ENCODE measurements at regions not wholly inside any gene's neighbourhood (a gene's known extent, or its start where the extent isn't known, plus 50 kb on each side); places are given as distances from the start of the nearest gene placed in this dataset.

DNA sequence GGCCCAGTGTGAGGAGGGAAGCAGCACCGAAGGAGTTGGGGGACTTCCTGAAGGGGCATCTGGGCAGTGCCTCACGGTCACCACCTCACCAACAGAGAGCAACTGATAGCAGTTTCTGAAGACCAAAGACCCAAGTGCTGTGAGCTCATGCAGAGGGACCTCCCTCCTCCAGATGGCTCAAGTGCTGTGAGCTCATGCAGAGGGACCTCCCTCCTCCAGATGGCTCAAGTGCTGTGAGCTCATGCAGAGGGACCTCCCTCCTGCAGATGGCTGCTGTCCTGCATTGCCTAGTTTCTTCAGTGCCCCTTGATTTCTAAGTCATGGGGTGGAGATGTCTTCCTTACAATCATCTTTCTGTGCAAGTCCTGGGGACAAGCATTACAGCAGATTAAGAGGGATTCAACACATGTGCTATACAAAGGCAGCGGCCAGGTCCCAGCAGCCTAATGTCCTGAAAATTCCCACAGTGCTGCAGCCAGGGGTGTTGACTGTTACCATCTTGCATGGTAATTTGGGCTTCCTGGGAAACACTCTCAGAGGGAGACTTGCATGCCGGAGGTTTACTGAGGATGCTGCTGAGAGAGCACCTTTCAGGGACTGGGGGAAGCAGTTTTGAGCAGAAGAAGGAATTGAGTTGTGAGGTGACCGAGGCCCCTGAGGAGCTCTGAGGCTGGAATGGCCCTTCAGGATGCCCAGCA, 409.3 kb downstream of the GALR1 start:
- DNase-seq (ENCODE audit: low read depth): no peak

GRCh38 chr18:77666613-77667012, 417.0 kb downstream of the GALR1 start:
- DNase-seq (ENCODE audit: low read depth): no peak

GRCh38 chr18:77668219-77668618, 418.6 kb downstream of the GALR1 start:
- DNase-seq (ENCODE audit: low read depth): no peak

DNA sequence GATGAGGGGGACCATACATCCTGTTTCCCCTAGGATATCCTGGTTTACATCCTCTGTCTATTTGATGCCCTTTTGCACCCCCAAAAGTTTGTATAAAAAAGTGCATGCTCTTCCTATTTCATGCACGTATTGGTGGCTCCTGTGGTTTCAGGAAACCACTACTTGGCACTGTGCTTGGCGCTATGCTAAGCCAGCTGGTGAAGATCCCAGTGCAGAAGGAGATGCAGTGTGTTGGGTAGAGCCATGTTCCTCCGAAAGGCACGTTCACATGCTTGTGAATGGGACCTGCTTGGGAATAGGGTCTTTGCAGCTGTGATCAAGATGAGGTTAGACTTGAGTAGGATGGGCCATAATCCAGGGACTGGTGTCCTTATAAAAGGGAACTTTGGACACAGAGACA, 419.7 kb downstream of the GALR1 start:
- DNase-seq (ENCODE audit: low read depth): no peak

DNA sequence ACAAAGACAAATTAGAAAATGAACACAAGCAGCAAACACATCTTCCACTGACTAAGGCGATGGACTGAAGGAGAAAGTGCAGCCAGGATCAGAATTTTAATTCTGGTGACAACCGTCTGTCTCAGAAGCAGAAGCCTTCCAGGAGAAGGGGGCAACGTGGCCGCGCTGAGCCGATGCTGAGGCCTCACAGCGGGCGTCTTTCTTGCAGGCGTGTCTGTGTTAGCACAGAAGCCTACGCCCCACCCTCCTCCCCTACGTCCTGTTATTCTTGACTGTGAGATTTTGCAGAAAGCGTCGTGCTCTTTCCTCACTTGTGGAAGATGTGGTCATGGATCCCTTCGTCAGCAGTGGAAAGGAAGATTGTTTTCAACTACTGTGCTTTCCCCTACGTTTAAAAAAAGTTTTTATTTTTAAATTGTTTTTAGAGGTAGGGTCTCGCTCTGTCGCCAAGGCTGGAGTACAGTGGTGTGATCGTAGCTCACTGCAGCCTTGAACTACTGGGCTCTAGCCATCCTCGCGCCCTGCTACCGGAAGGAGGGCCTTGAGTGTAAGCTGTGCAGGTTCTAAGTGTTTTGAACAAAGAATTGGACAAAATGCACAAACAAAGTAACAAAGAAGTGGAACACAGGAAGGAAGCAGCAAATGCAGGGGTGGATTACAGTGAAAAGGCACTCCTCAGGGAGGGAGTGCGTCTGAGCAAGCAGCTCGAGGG, 422.0 kb downstream of the GALR1 start:
- DNase-seq (ENCODE audit: low read depth): no peak

- no peak for DNase-seq (ENCODE audit: low read depth)
These were observed 427.3 kb downstream of the GALR1 start for GRCh38 chr18:77676910-77677309.

DNA sequence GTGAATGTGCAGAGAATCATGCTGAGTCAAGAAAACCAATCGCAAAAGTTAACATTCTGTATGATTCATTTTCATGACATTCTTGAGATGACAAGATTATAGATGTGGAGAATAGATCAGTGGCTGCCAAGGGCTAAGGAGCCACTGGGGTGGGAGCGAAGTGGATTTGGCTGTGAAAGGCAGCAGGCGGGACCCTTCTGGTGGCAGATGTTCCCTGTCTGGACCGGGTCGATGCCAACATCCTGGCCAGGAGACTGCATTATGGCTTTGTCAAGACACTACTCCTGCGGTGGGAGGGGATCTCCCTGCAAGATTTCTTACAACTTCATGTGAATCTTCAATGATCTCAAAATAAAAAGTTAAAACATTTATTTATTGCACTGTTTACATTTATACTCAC, 427.9 kb downstream of the GALR1 start:
- no peak for DNase-seq (ENCODE audit: low read depth)

- no peak for DNase-seq (ENCODE audit: low read depth)
These were observed 430.2 kb downstream of the GALR1 start for GRCh38 chr18:77679869-77680268.

GRCh38 chr18:77700051-77700450, 450.4 kb downstream of the GALR1 start:
- DNase-seq (ENCODE audit: low read depth): no peak

GRCh38 chr18:77701977-77702376, 452.3 kb downstream of the GALR1 start:
- DNase-seq (ENCODE audit: low read depth): no peak

DNA sequence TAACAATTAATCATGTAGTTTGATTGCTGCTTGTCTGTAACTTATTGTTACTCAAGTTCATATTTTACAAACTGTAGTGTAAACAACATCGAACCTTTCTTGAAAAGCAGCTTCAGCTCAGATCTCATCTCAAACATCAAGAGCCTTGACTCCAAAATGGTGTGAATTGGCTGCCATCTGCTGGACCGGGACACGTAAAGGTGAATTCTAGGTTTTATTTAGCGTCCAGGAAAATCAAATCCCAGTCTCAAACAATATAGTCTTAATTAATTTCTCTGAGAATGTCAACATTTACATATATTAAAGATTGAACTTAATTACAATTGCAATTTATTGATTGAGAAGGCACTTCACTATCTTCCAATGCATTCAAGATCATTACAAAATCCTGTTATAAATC, 453.0 kb downstream of the GALR1 start:
- DNase-seq (ENCODE audit: low read depth): no peak

DNA sequence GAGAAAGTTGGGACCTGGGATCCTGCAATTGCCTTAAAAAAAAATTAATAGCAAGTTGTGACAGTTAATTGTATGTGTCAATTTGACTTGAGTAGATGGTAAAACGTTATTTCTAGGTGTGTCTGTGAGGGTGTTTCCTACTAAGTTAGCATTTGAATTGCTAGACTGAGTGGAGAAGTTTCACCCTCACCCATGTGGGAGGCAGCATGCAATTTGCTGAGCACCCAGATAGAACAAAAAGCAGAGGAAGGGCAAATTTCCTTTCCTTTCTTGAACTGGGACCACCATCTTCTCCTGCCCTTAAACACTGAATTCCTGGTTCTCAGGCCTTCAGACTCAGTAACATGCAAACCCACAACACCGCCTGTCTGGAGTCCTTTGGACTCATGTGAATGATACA, 455.7 kb downstream of the GALR1 start:
- no peak for DNase-seq (ENCODE audit: low read depth)

GRCh38 chr18:77708826-77709506, 459.3 kb downstream of the GALR1 start:
- DNase-seq (ENCODE audit: low read depth): no peak

DNA sequence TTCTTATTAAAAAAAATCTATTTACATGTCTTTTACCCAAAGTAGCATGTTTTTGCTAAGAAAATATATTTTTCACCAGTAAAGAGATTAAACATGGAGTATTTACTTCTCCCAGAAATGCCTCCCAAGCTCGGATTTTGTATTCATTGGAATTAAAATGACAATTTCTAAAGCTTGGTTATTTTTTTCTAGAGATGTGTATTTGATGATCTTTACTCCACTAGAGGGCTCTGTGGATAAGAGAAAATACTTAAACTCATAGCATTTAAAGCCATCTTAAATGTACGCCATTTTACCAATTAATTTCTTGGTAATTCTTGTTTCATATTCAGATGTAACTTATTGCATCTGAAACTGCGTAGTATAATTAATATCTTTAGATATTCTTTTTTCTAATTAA, 461.4 kb downstream of the GALR1 start:
- no peak for DNase-seq (ENCODE audit: low read depth)

DNA sequence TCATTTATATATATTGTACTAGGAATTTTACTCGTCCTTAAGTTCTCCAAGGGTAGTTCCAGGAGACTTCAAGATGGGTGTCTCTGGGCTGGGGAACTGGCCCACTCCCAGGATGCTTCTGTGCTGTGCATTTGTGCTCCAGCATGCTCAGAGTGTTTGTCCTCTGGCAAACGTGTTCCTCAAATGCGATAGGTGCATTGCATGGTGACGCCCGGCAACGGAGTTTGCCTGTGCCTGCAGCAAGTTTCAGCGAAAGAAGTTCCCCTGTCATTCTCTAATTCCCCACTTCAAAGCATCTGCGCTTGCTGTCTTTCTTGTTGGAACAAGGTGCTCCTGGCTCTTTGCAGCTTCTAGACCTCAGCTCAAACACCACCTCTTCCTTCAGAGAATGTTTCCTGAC, 465.1 kb downstream of the GALR1 start:
- DNase-seq (ENCODE audit: low read depth): no peak

- no peak for DNase-seq (ENCODE audit: low read depth)
These were observed 466.6 kb downstream of the GALR1 start for GRCh38 chr18:77716282-77716681.

GRCh38 chr18:77733292-77733903, 483.8 kb downstream of the GALR1 start:
- no peak for DNase-seq (ENCODE audit: low read depth)

GRCh38 chr18:77736842-77737241, 487.2 kb downstream of the GALR1 start:
- DNase-seq (ENCODE audit: low read depth): no peak

DNA sequence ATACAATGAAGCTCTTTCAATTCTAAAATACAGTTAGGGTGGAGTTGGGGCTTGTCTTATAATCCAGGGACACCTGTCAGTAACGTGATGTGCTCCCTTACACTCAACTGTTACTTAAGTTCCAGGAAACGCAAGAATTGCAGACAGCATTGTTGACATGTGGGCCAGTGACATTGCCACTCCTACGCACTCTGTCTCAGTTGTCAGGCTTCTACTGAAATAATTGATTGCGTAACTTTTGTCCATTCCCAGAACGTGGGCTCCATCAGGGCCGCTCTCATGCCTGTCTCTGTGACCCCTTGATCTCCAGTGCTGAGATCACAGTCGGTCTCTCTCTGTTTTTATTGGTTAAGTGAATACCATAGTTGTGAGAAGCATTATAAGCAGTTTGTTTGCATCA, 487.8 kb downstream of the GALR1 start:
- no peak for DNase-seq (ENCODE audit: low read depth)

- DNase-seq (ENCODE audit: low read depth): no peak
These were observed 499.4 kb downstream of the GALR1 start for GRCh38 chr18:77749089-77749488.

DNA sequence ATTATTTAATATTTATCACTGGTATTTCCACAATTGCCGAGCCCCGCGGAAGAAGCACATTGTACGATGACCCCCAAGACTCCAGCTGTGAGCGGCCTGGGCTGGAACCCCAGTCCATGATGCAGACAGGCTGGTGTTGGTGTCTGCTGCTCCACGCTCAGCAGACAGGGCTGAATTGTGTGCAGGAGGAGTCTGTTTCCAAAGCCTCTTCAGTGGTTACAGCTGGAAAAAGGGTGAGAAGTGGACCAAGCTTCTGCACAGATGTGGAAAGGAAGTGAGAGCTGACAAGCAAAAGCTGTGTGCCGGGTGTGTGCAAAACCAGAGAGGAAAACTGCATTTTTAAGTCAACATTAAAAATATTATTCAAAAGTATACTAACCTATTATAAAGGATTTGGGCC, 500.4 kb downstream of the GALR1 start:
- no peak for DNase-seq (ENCODE audit: low read depth)

- DNase-seq (ENCODE audit: low read depth): no peak
These were observed 504.9 kb downstream of the GALR1 start for GRCh38 chr18:77754475-77755044.

GRCh38 chr18:77755187-77755586, 505.5 kb downstream of the GALR1 start:
- DNase-seq (ENCODE audit: low read depth): no peak
